IMR-90 (cell line): ENCODE measurements at regions not wholly inside any gene's neighbourhood (a gene's known extent, or its start where the extent isn't known, plus 50 kb on each side); places are given as distances from the start of the nearest gene placed in this dataset.

Experiments used
- ATAC-seq: fragments of 200-7000 bp; cut with Tn5 transposase; 2 replicates; pipeline ENCODE4 v1.9.1; 2020; ENCODE audit warnings: low read depth, mild to moderate bottlenecking, moderate library complexity
- BruUV-seq: library from RNA; stranded (reverse); fragments of 400-500 nt; replicated peaks from 2 replicates; lab custom pipeline; 2021; lab: Mats Ljungman, UMichigan
- CTCF ChIA-PET: fragments of 300-600 bp; formaldehyde crosslinking; extraction: SDS; loops from one replicate; lab custom pipeline; 2021; ENCODE audit warnings: antibody characterized with exemption; lab: Yijun Ruan, JAX
- POLR2A ChIA-PET: fragments of 300-600 bp; sonication (Branson Sonifier 250); formaldehyde crosslinking; loops from one replicate; lab custom pipeline; 2022; ENCODE audit warnings: antibody characterized with exemption; ENCODE audit not compliant: unreplicated experiment; lab: Charles Lee
- DNase-seq: peaks from one replicate; pipeline ENCODE4 v3.0.0; 2013
- H2AFZ ChIP-seq: replicated peaks from 2 replicates; pipeline ENCODE3; 2013; ENCODE audit warnings: low read length, mild to moderate bottlenecking; ENCODE audit not compliant: poor library complexity
- H2AK5ac ChIP-seq: 2 replicates; pipeline ENCODE4 v1.6.1; 2013; ENCODE audit warnings: low read depth, low read length, inconsistent platforms
- H2AK9ac ChIP-seq: replicated peaks from 2 replicates; pipeline ENCODE3; 2013; ENCODE audit warnings: mild to moderate bottlenecking, low read depth, low read length, moderate library complexity; ENCODE audit not compliant: poor library complexity
- H2BK120ac ChIP-seq: 2 replicates; pipeline ENCODE4 v1.6.1; 2013; ENCODE audit warnings: low read depth, low read length, inconsistent platforms
- H2BK15ac ChIP-seq: 3 replicates; pipeline ENCODE4 v1.6.1; 2013; ENCODE audit warnings: low read depth, low read length, inconsistent platforms
- H2BK20ac ChIP-seq: 2 replicates; pipeline ENCODE4 v1.6.1; 2013; ENCODE audit warnings: low read depth, mild to moderate bottlenecking, inconsistent platforms, low read length, moderate library complexity
- H2BK5ac ChIP-seq: 2 replicates; pipeline ENCODE4 v1.6.1; 2013; ENCODE audit warnings: mild to moderate bottlenecking, low read depth, low read length, inconsistent platforms; ENCODE audit not compliant: poor library complexity, severe bottlenecking
- H3K14ac ChIP-seq: replicated peaks from 2 replicates; pipeline ENCODE4 v1.6.1; 2013; ENCODE audit warnings: low read depth, low read length, inconsistent platforms
- H3K18ac ChIP-seq: 2 replicates; pipeline ENCODE4 v1.6.1; 2013; ENCODE audit warnings: low read depth, low read length, control low read depth
- H3K23ac ChIP-seq: 2 replicates; pipeline ENCODE4 v1.6.1; 2013; ENCODE audit warnings: low read depth, low read length, inconsistent platforms
- H3K27ac ChIP-seq: 2 replicates; pipeline ENCODE4 v1.5.1; 2013; ENCODE audit warnings: mild to moderate bottlenecking, control low read depth, low read length; ENCODE audit not compliant: insufficient read depth
- H3K27me3 ChIP-seq: 2 replicates; pipeline ENCODE4 v1.6.1; 2013; ENCODE audit warnings: low read length; ENCODE audit not compliant: control insufficient read depth, insufficient read depth
- H3K36me3 ChIP-seq: 2 replicates; pipeline ENCODE4 v1.6.1; 2013; ENCODE audit warnings: low read length, mixed read lengths; ENCODE audit not compliant: control insufficient read depth, insufficient read depth
- H3K4ac ChIP-seq: 2 replicates; pipeline ENCODE4 v1.6.1; 2013; ENCODE audit warnings: low read depth, low read length, inconsistent platforms
- H3K4me1 ChIP-seq: 2 replicates; pipeline ENCODE4 v1.6.1; 2013; ENCODE audit warnings: low read length, mixed read lengths; ENCODE audit not compliant: control insufficient read depth, insufficient read depth
- H3K4me2 ChIP-seq: 2 replicates; pipeline ENCODE4 v1.6.1; 2013; ENCODE audit warnings: low read depth, mild to moderate bottlenecking, control low read depth, low read length, moderate library complexity
- H3K4me3 ChIP-seq: 2 replicates; pipeline ENCODE4 v1.5.1; 2013; ENCODE audit warnings: low read depth, mild to moderate bottlenecking, control low read depth, low read length, moderate library complexity; ENCODE audit not compliant: insufficient read depth
- H3K56ac ChIP-seq: 2 replicates; pipeline ENCODE4 v1.6.1; 2013; ENCODE audit warnings: low read length, inconsistent platforms; ENCODE audit not compliant: insufficient read depth; ENCODE audit errors: extremely low read depth
- H3K79me1 ChIP-seq, 2 experiments: 2 replicates each; pipeline ENCODE4 v1.6.1; 2013; ENCODE audit warnings: low read length in 2 of 2, inconsistent platforms in 1 of 2, low read depth in 1 of 2
- H3K9ac ChIP-seq: 2 replicates; pipeline ENCODE4 v1.6.1; 2013; ENCODE audit warnings: low read depth, low read length, control low read depth
- H3K9me1 ChIP-seq: 2 replicates; pipeline ENCODE4 v1.6.1; 2013; ENCODE audit warnings: low read length, inconsistent platforms; ENCODE audit not compliant: insufficient read depth
- H3K9me3 ChIP-seq: 2 replicates; pipeline ENCODE4 v1.6.1; 2013; ENCODE audit warnings: low read length; ENCODE audit not compliant: control insufficient read depth, insufficient read depth
- H4K20me1 ChIP-seq: 2 replicates; pipeline ENCODE4 v1.6.1; 2013; ENCODE audit warnings: low read length, inconsistent platforms; ENCODE audit not compliant: insufficient read depth
- H4K5ac ChIP-seq: 2 replicates; pipeline ENCODE4 v1.6.1; 2013; ENCODE audit warnings: mild to moderate bottlenecking, low read depth, low read length, control low read depth
- H4K8ac ChIP-seq, 2 experiments: 2 replicates each; pipeline ENCODE4 v1.6.1; 2013; ENCODE audit warnings: low read depth in 2 of 2, low read length in 2 of 2, control low read depth in 1 of 2, inconsistent platforms in 1 of 2
- H4K91ac ChIP-seq: 2 replicates; pipeline ENCODE4 v1.6.1; 2013; ENCODE audit warnings: low read depth, low read length, inconsistent platforms; ENCODE audit not compliant: insufficient read depth
- BHLHE40 ChIP-seq: fragments of 150-350 bp; IDR thresholded peaks from 2 replicates; pipeline ENCODE4 v1.6.1; 2016; ENCODE audit warnings: mild to moderate bottlenecking, low read depth, low read length
- CEBPB ChIP-seq: IDR thresholded peaks from 2 replicates; pipeline ENCODE4 v1.6.1; 2012; ENCODE audit warnings: low read depth, low read length, improper control_type of control experiment
- CHD1 ChIP-seq: IDR thresholded peaks from 2 replicates; pipeline ENCODE4 v1.6.1; 2012; ENCODE audit warnings: low read depth, low read length, improper control_type of control experiment
- CTCF ChIP-seq: conservative IDR thresholded peaks from 2 replicates; pipeline ENCODE4 v1.5.1; 2012; ENCODE audit warnings: mild to moderate bottlenecking, low read depth, low read length, improper control_type of control experiment
- ELK1 ChIP-seq: fragments of 150-350 bp; IDR thresholded peaks from 2 replicates; pipeline ENCODE4 v1.6.1; 2016; ENCODE audit warnings: low read depth, mild to moderate bottlenecking, low read length, moderate library complexity, borderline replicate concordance
- FOS ChIP-seq: fragments of 150-350 bp; IDR thresholded peaks from 2 replicates; pipeline ENCODE4 v1.6.1; 2016; ENCODE audit warnings: low read depth, low read length
- MAFK ChIP-seq: IDR thresholded peaks from 2 replicates; pipeline ENCODE4 v1.6.1; 2012; ENCODE audit warnings: low read depth, low read length, improper control_type of control experiment
- MAZ ChIP-seq: IDR thresholded peaks from 2 replicates; pipeline ENCODE4 v1.6.1; 2012; ENCODE audit warnings: low read depth, mild to moderate bottlenecking, low read length, improper control_type of control experiment, moderate library complexity, borderline replicate concordance
- MXI1 ChIP-seq: IDR thresholded peaks from 2 replicates; pipeline ENCODE4 v1.6.1; 2012; ENCODE audit warnings: low read depth, mild to moderate bottlenecking, low read length, moderate library complexity, borderline replicate concordance
- NFE2L2 ChIP-seq: fragments of 150-350 bp; IDR thresholded peaks from 2 replicates; pipeline ENCODE4 v1.6.1; 2016; ENCODE audit warnings: low read depth, mild to moderate bottlenecking, low read length
- POLR2A ChIP-seq: IDR thresholded peaks from 2 replicates; pipeline ENCODE4 v1.6.1; 2012; ENCODE audit warnings: mild to moderate bottlenecking, low read depth, low read length
- RAD21 ChIP-seq: IDR thresholded peaks from 2 replicates; pipeline ENCODE4 v1.6.1; 2012; ENCODE audit warnings: low read length, improper control_type of control experiment
- RCOR1 ChIP-seq: IDR thresholded peaks from 2 replicates; pipeline ENCODE4 v1.6.1; 2012; ENCODE audit warnings: mild to moderate bottlenecking, low read length, improper control_type of control experiment; ENCODE audit not compliant: insufficient replicate concordance
- RFX5 ChIP-seq: IDR thresholded peaks from 2 replicates; pipeline ENCODE4 v1.8.0; 2012; ENCODE audit warnings: low read depth, mild to moderate bottlenecking, low read length, moderate library complexity
- SMC3 ChIP-seq: fragments of 150-350 bp; IDR thresholded peaks from 2 replicates; pipeline ENCODE4 v1.6.1; 2016; ENCODE audit warnings: low read depth, mild to moderate bottlenecking, antibody characterized with exemption, low read length, moderate library complexity
- USF2 ChIP-seq: fragments of 150-350 bp; IDR thresholded peaks from 2 replicates; pipeline ENCODE4 v1.6.1; 2017; ENCODE audit warnings: mild to moderate bottlenecking, antibody characterized with exemption, low read length, low read depth
- WGBS, 2 experiments: methylation state at CpG; one replicate each; pipeline versions ENCODE4 v1.1.5 to v1.1.7; 2013; ENCODE audit warnings: missing lambda C conversion rate in 2 of 2; ENCODE audit not compliant: insufficient read length in 1 of 2; ENCODE audit errors: extremely low coverage in 2 of 2; 5-methylcytosine and 5-hydroxymethylcytosine counted together
- dilution Hi-C: fragments of 300-500 bp; cut with HindIII; formaldehyde crosslinking; loops from one replicate; pipeline ENCODE4 v1.14.3; 2018; ENCODE audit warnings: low sequenced_read_pairs; ENCODE audit not compliant: unreplicated experiment
- in situ Hi-C: fragments of 300-500 bp; cut with MboI; formaldehyde crosslinking; loops from 3 replicates; pipeline ENCODE4 v1.14.3; 2019; ENCODE audit warnings: low sequenced_read_pairs, inconsistent platforms, mixed read lengths
- intact Hi-C: fragments of 100-400 bp; cut with micrococcal nuclease; formaldehyde crosslinking; loops from 2 replicates; pipeline ENCODE4 v1.10.0; 2022

GRCh38 chr3:145898487-145898886 lies 262.5 kb downstream of the PLOD2 start:
- H3K18ac ChIP-seq = no peak overlapping the region
- no peaks in the 10 kb centered on the region for H4K20me1 ChIP-seq
- no peak for DNase-seq
- BruUV-seq = no TSS peak
- WGBS, 2 experiments = no CpG with 5 or more reads among the region's 3 CpGs
- H3K27ac ChIP-seq = no peak overlapping the region
- POLR2A ChIA-PET = no interaction called here
- H3K79me1 ChIP-seq = no peaks in the 10 kb centered on the region
- H2BK120ac ChIP-seq = no peak overlapping the region
- CTCF ChIA-PET = no interaction called here
- H2BK5ac ChIP-seq = no peak overlapping the region
- H3K9me1 ChIP-seq = no peaks in the 10 kb centered on the region
- H3K4me1 ChIP-seq = no peaks in the 10 kb centered on the region
- no peak overlapping the region for H3K9ac ChIP-seq
- H2BK15ac ChIP-seq = no peak overlapping the region
- no peak for TF ChIP-seq USF2
- no peak for TF ChIP-seq CHD1
- TF ChIP-seq CTCF = no peak
- TF ChIP-seq CEBPB = no peak
- no peak for TF ChIP-seq SMC3
- no peak for TF ChIP-seq MAZ
- no peak for TF ChIP-seq MAFK
- no peak for TF ChIP-seq POLR2A
- TF ChIP-seq MXI1 = no peak
- TF ChIP-seq RCOR1 = no peak
- TF ChIP-seq RFX5 = no peak
- no peak for TF ChIP-seq NFE2L2
- TF ChIP-seq FOS = no peak
- TF ChIP-seq ELK1 = no peak
- TF ChIP-seq RAD21 = no peak
- TF ChIP-seq BHLHE40 = no peak
- no peak overlapping the region for H2AK5ac ChIP-seq
- no peak overlapping the region; the same call in 1 of the 2 replicates for H3K4me2 ChIP-seq
- no peak overlapping the region for H2AFZ ChIP-seq
- no peak overlapping the region for H4K91ac ChIP-seq
- ATAC-seq = peak; percentile 21; the same call in 1 of the 2 replicates
- no peak overlapping the region for H2BK20ac ChIP-seq
- no peaks in the 10 kb centered on the region for H3K27me3 ChIP-seq
- no peak overlapping the region for H3K4me3 ChIP-seq
- H3K4ac ChIP-seq = no peak overlapping the region
- H3K14ac ChIP-seq = no peak overlapping the region
- in situ Hi-C loops (no loop called here), dilution Hi-C loops (no loop called here), intact Hi-C loops (no loop called here)
- H2AK9ac ChIP-seq = no peak overlapping the region
- no peak overlapping the region for H3K23ac ChIP-seq
- H3K56ac ChIP-seq = no peak overlapping the region
- H4K5ac ChIP-seq = no peak overlapping the region
- H4K8ac ChIP-seq = no peak overlapping the region
- H3K36me3 ChIP-seq = no peaks in the 10 kb centered on the region
- no peaks in the 10 kb centered on the region for H3K9me3 ChIP-seq
